ENCODE measurements at regions not wholly inside any gene's neighbourhood (a gene's known extent, or its start where the extent isn't known, plus 50 kb on each side); places are given as distances from the start of the nearest gene placed in this dataset.

DNA sequence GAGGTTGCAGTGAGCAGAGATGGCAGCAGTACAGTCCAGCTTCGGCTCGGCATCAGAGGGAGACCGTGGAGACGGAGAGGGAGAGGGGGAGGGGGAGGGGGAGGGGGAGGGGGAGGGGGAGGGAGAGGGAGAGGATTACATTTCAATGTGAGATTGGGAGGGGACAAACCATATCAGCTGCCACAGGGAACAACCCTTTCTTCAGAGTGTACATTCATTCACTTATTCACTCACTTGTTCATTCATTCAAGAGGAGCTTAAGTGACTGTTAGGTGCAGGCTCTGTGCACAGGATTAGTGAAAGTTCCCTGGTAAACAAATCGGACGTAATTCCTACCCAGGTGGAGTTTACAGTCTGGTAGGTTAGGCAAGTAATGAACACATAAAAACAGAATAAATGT lies 65.6 kb upstream of the MEDAG start:
- in situ Hi-C loops (cut with MboI; ENCODE audit: low pct_ligation_motif_present in 1 of 4, low pct_unique_long_range_greater_than_20kb in 1 of 4, low sequenced_read_pairs in 3 of 4) (loop anchor here in 1 of 4 donors (25.0 kb wide), 1 partner anchor 197 kb away; no protein-coding TSS in a partner anchor), intact Hi-C loops (cut with DNase I; ENCODE audit: low total_unique reads) (no loop called here)
- Histone ChIP-seq H3K36me3 (no peaks in the 10 kb centered on the region), H3K27me3 (no peaks in the 10 kb centered on the region), H3K4me3 (no peak overlapping the region), H3K9me3 (no peaks in the 10 kb centered on the region), H3K27ac (no peak overlapping the region), H3K4me1 (peaks cover 0 to 6% (median 4%) of the 10 kb centered on the region in 4 donors)
- TF ChIP-seq POLR2AphosphoS5 (IDR thresholded peaks at IDR 0.05), result no peak
- no peak for TF ChIP-seq POLR2A (IDR thresholded peaks at IDR 0.05)
- no peak for TF ChIP-seq EP300 (IDR thresholded peaks at IDR 0.05; ENCODE audit: low read depth)
- TF ChIP-seq, protein P1, sequence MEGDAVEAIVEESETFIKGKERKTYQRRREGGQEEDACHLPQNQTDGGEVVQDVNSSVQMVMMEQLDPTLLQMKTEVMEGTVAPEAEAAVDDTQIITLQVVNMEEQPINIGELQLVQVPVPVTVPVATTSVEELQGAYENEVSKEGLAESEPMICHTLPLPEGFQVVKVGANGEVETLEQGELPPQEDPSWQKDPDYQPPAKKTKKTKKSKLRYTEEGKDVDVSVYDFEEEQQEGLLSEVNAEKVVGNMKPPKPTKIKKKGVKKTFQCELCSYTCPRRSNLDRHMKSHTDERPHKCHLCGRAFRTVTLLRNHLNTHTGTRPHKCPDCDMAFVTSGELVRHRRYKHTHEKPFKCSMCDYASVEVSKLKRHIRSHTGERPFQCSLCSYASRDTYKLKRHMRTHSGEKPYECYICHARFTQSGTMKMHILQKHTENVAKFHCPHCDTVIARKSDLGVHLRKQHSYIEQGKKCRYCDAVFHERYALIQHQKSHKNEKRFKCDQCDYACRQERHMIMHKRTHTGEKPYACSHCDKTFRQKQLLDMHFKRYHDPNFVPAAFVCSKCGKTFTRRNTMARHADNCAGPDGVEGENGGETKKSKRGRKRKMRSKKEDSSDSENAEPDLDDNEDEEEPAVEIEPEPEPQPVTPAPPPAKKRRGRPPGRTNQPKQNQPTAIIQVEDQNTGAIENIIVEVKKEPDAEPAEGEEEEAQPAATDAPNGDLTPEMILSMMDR (IDR thresholded peaks at IDR 0.05), result no peak
- DNase-seq, result no peak
- 56 to 79% methylated on average over 2 to 3 of the region's 6 CpGs for WGBS, 2 donors (ENCODE audit: low coverage in 1 of 2)

DNA sequence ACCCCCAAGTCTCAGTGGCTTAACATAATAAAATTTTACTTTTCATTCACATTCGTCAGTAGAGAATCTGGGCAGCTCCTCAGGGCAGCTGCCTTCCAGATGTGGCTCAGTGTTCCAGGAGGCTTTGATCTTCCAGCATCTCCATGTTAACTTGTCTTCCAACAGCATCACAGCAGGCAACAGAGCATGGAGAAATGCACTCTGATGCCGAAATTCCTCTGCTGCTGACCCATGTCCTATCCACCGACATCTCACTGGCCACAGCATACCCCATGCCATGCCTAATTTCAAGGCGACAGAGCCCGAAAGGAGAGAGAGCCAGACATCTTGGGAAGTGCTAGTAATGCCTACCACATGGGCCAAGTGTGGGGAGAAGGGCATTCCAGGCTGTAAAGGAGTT lies 64.9 kb upstream of the MEDAG start:
- Histone ChIP-seq H3K27ac (no peak overlapping the region), H3K9me3 (no peaks in the 10 kb centered on the region), H3K4me3 (no peak overlapping the region), H3K27me3 (no peaks in the 10 kb centered on the region), H3K4me1 (no peaks in the 10 kb centered on the region), H3K36me3 (no peaks in the 10 kb centered on the region)
- DNase-seq, result no peak
- intact Hi-C loops (cut with DNase I; ENCODE audit: low total_unique reads), result no loop called here
- TF ChIP-seq POLR2AphosphoS5 (IDR thresholded peaks at IDR 0.05), result no peak
- TF ChIP-seq, protein P1 (IDR thresholded peaks at IDR 0.05), result no peak
- no peak for TF ChIP-seq EP300 (IDR thresholded peaks at IDR 0.05; ENCODE audit: low read depth)
- TF ChIP-seq POLR2A (IDR thresholded peaks at IDR 0.05), result no peak
- in situ Hi-C loops (cut with MboI; ENCODE audit: low pct_ligation_motif_present in 1 of 4, low pct_unique_long_range_greater_than_20kb in 1 of 4, low sequenced_read_pairs in 3 of 4), result loop anchor here in 1 of 4 donors (25.0 kb wide), 1 partner anchor 196 kb away; no protein-coding TSS in a partner anchor
- WGBS, 2 donors (ENCODE audit: low coverage in 1 of 2), result 83 to 94% methylated on average over 3 to 5 of the region's 5 CpGs

DNA sequence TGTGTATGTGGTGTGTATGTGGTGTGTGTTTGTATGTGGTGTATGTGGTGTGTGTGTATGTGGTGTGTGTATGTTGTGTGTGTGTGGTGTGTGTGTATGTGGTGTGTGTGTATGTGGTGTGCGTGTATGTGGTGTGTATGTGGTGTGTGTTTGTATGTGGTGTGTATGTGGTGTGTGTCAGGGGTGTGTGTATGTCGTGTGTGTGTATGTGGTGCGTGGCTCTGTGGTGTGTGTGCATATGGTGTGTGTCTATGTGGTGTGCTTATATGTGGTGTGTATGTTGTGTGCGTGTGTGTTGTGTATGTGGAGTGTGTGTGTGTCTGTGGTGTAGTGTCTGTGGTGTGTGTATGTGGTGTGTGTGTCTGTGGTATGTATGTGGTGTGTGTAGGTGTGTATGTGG lies 62.5 kb upstream of the MEDAG start:
- intact Hi-C loops (cut with DNase I; ENCODE audit: low total_unique reads), result no loop called here
- WGBS, 2 donors (ENCODE audit: low coverage in 1 of 2), result 80 to 86% methylated on average over 4 of the region's 4 CpGs
- TF ChIP-seq, protein P1 (IDR thresholded peaks at IDR 0.05), result no peak
- TF ChIP-seq EP300 (IDR thresholded peaks at IDR 0.05; ENCODE audit: low read depth) (no peak), POLR2A (IDR thresholded peaks at IDR 0.05) (no peak), POLR2AphosphoS5 (IDR thresholded peaks at IDR 0.05) (no peak)
- Histone ChIP-seq H3K27me3 (no peaks in the 10 kb centered on the region), H3K36me3 (no peaks in the 10 kb centered on the region), H3K9me3 (no peaks in the 10 kb centered on the region), H3K4me1 (no peaks in the 10 kb centered on the region), H3K27ac (no peak overlapping the region), H3K4me3 (no peak overlapping the region)
- in situ Hi-C loops (cut with MboI; ENCODE audit: low pct_ligation_motif_present in 1 of 4, low pct_unique_long_range_greater_than_20kb in 1 of 4, low sequenced_read_pairs in 3 of 4), result loop anchor here in 1 of 4 donors (25.0 kb wide), 1 partner anchor 194 kb away; no protein-coding TSS in a partner anchor
- DNase-seq, result no peak

GRCh38 chr13:30844548-30845296 lies 61.3 kb upstream of the MEDAG start:
- 93 to 100% methylated on average over 3 to 6 of the region's 6 CpGs for WGBS, 2 donors (ENCODE audit: low coverage in 1 of 2)

More at GRCh38 chr13:30844548-30845296, 61.3 kb upstream of the MEDAG start:
- Histone ChIP-seq H3K27ac (peak overlapping the region in 1 of 4 donors; percentile 10), H3K4me3 (no peak overlapping the region), H3K4me1 (no peaks in the 10 kb centered on the region), H3K9me3 (no peaks in the 10 kb centered on the region), H3K27me3 (no peaks in the 10 kb centered on the region), H3K36me3 (no peaks in the 10 kb centered on the region)
- in situ Hi-C loops (cut with MboI; ENCODE audit: low pct_ligation_motif_present in 1 of 4, low pct_unique_long_range_greater_than_20kb in 1 of 4, low sequenced_read_pairs in 3 of 4) (loop anchor here in 1 of 4 donors (25.0 kb wide), 1 partner anchor 193 kb away; no protein-coding TSS in a partner anchor), intact Hi-C loops (cut with DNase I; ENCODE audit: low total_unique reads) (no loop called here)
- DNase-seq, result no peak
- TF ChIP-seq EP300 (IDR thresholded peaks at IDR 0.05; ENCODE audit: low read depth), result no peak
- TF ChIP-seq POLR2AphosphoS5 (IDR thresholded peaks at IDR 0.05), result no peak
- no peak for TF ChIP-seq POLR2A (IDR thresholded peaks at IDR 0.05)
- TF ChIP-seq, protein P1 (IDR thresholded peaks at IDR 0.05), result no peak

Measured in transverse colon (tissue), 4 donors.